ENCODE measurements at regions not wholly inside any gene's neighbourhood (a gene's known extent, or its start where the extent isn't known, plus 50 kb on each side); places are given as distances from the start of the nearest gene placed in this dataset.

GRCh38 chr15:100711516-100712021 is 109.2 kb downstream of the ASB7 start:
- 81% methylated on average over 9 of the region's 9 CpGs for WGBS
- no peak for DNase-seq (ENCODE audit: low read depth in 6 of 9, low spot score in 9 of 9)
- no peak overlapping the region for H3K27ac ChIP-seq (ENCODE audit: low read depth in 1 of 2, low read length in 1 of 2)
- no peaks in the 10 kb centered on the region for H3K27me3 ChIP-seq (ENCODE audit: control insufficient read depth in 2 of 2, insufficient read depth in 1 of 2, low read length in 1 of 2)
- H3K9me3 ChIP-seq (ENCODE audit: control insufficient read depth in 2 of 2, insufficient read depth in 1 of 2, low read length in 1 of 2) = peaks cover 0 to 8% of the 10 kb centered on the region in 2 donors
- H3K36me3 ChIP-seq (ENCODE audit: control insufficient read depth in 2 of 2, insufficient read depth in 2 of 2, low read length in 1 of 2) = no peaks in the 10 kb centered on the region
- H3K4me1 ChIP-seq (ENCODE audit: control insufficient read depth in 2 of 2, insufficient read depth in 2 of 2, low read length in 2 of 2) = no peaks in the 10 kb centered on the region
- H3K4me3 ChIP-seq (ENCODE audit: low read length in 2 of 2) = no peak overlapping the region

- WGBS = 92% methylated on average over 8 of the region's 8 CpGs
These were observed 109.8 kb downstream of the ASB7 start for GRCh38 chr15:100712226-100712625.

GRCh38 chr15:100713163-100713867 is 110.9 kb downstream of the ASB7 start:
- DNase-seq (ENCODE audit: low read depth in 6 of 9, low spot score in 9 of 9) = no peak
- Histone ChIP-seq H3K36me3 (ENCODE audit: control insufficient read depth in 2 of 2, insufficient read depth in 2 of 2, low read length in 1 of 2) (no peaks in the 10 kb centered on the region), H3K4me1 (ENCODE audit: control insufficient read depth in 2 of 2, insufficient read depth in 2 of 2, low read length in 2 of 2) (no peaks in the 10 kb centered on the region), H3K27ac (ENCODE audit: low read depth in 1 of 2, low read length in 1 of 2) (no peak overlapping the region), H3K9me3 (ENCODE audit: control insufficient read depth in 2 of 2, insufficient read depth in 1 of 2, low read length in 1 of 2) (peaks cover 0 to 8% of the 10 kb centered on the region in 2 donors), H3K27me3 (ENCODE audit: control insufficient read depth in 2 of 2, insufficient read depth in 1 of 2, low read length in 1 of 2) (no peaks in the 10 kb centered on the region), H3K4me3 (ENCODE audit: low read length in 2 of 2) (no peak overlapping the region)
- WGBS = 90% methylated on average over 22 of the region's 22 CpGs

More at GRCh38 chr15:100712226-100712625, 109.8 kb downstream of the ASB7 start:
- peaks cover 0 to 8% of the 10 kb centered on the region in 2 donors for H3K9me3 ChIP-seq (ENCODE audit: control insufficient read depth in 2 of 2, insufficient read depth in 1 of 2, low read length in 1 of 2)
- H3K4me3 ChIP-seq (ENCODE audit: low read length in 2 of 2) = no peak overlapping the region
- H3K27me3 ChIP-seq (ENCODE audit: control insufficient read depth in 2 of 2, insufficient read depth in 1 of 2, low read length in 1 of 2) = no peaks in the 10 kb centered on the region
- no peak overlapping the region for H3K27ac ChIP-seq (ENCODE audit: low read depth in 1 of 2, low read length in 1 of 2)
- no peak for DNase-seq (ENCODE audit: low read depth in 6 of 9, low spot score in 9 of 9)
- H3K4me1 ChIP-seq (ENCODE audit: control insufficient read depth in 2 of 2, insufficient read depth in 2 of 2, low read length in 2 of 2) = no peaks in the 10 kb centered on the region
- H3K36me3 ChIP-seq (ENCODE audit: control insufficient read depth in 2 of 2, insufficient read depth in 2 of 2, low read length in 1 of 2) = no peaks in the 10 kb centered on the region

- Histone ChIP-seq H3K27me3 (ENCODE audit: control insufficient read depth in 2 of 2, insufficient read depth in 1 of 2, low read length in 1 of 2) (no peaks in the 10 kb centered on the region), H3K36me3 (ENCODE audit: control insufficient read depth in 2 of 2, insufficient read depth in 2 of 2, low read length in 1 of 2) (no peaks in the 10 kb centered on the region), H3K4me3 (ENCODE audit: low read length in 2 of 2) (no peak overlapping the region), H3K4me1 (ENCODE audit: control insufficient read depth in 2 of 2, insufficient read depth in 2 of 2, low read length in 2 of 2) (no peaks in the 10 kb centered on the region), H3K27ac (ENCODE audit: low read depth in 1 of 2, low read length in 1 of 2) (no peak overlapping the region), H3K9me3 (ENCODE audit: control insufficient read depth in 2 of 2, insufficient read depth in 1 of 2, low read length in 1 of 2) (peaks cover 0 to 8% of the 10 kb centered on the region in 2 donors)
- no peak for DNase-seq (ENCODE audit: low read depth in 6 of 9, low spot score in 9 of 9)
- 91% methylated on average over 13 of the region's 13 CpGs for WGBS
These were observed 111.8 kb downstream of the ASB7 start for GRCh38 chr15:100714034-100714748.

- no peak for DNase-seq (ENCODE audit: low read depth in 6 of 9, low spot score in 9 of 9)
- no peaks in the 10 kb centered on the region for H3K36me3 ChIP-seq (ENCODE audit: control insufficient read depth in 2 of 2, insufficient read depth in 2 of 2, low read length in 1 of 2)
- H3K9me3 ChIP-seq (ENCODE audit: control insufficient read depth in 2 of 2, insufficient read depth in 1 of 2, low read length in 1 of 2) = peaks cover 0 to 7% of the 10 kb centered on the region in 2 donors
- 90% methylated on average over 14 of the region's 14 CpGs for WGBS
- no peaks in the 10 kb centered on the region for H3K4me1 ChIP-seq (ENCODE audit: control insufficient read depth in 2 of 2, insufficient read depth in 2 of 2, low read length in 2 of 2)
- no peak overlapping the region for H3K27ac ChIP-seq (ENCODE audit: low read depth in 1 of 2, low read length in 1 of 2)
- no peaks in the 10 kb centered on the region for H3K27me3 ChIP-seq (ENCODE audit: control insufficient read depth in 2 of 2, insufficient read depth in 1 of 2, low read length in 1 of 2)
- no peak overlapping the region for H3K4me3 ChIP-seq (ENCODE audit: low read length in 2 of 2)
These were observed 112.5 kb downstream of the ASB7 start for GRCh38 chr15:100714749-100715342.

- Histone ChIP-seq H3K27ac (ENCODE audit: low read depth in 1 of 2, low read length in 1 of 2) (no peak overlapping the region), H3K4me3 (ENCODE audit: low read length in 2 of 2) (no peak overlapping the region), H3K27me3 (ENCODE audit: control insufficient read depth in 2 of 2, insufficient read depth in 1 of 2, low read length in 1 of 2) (no peaks in the 10 kb centered on the region), H3K36me3 (ENCODE audit: control insufficient read depth in 2 of 2, insufficient read depth in 2 of 2, low read length in 1 of 2) (no peaks in the 10 kb centered on the region), H3K4me1 (ENCODE audit: control insufficient read depth in 2 of 2, insufficient read depth in 2 of 2, low read length in 2 of 2) (no peaks in the 10 kb centered on the region), H3K9me3 (ENCODE audit: control insufficient read depth in 2 of 2, insufficient read depth in 1 of 2, low read length in 1 of 2) (no peaks in the 10 kb centered on the region)
- DNase-seq (ENCODE audit: low read depth in 6 of 9, low spot score in 9 of 9) = no peak
- 92% methylated on average over 17 of the region's 17 CpGs for WGBS
These were observed 113.4 kb downstream of the ASB7 start for GRCh38 chr15:100715571-100716455.

GRCh38 chr15:100716456-100717085 is 114.2 kb downstream of the ASB7 start:
- DNase-seq (ENCODE audit: low read depth in 6 of 9, low spot score in 9 of 9) = no peak

GRCh38 chr15:100717596-100717995 is 115.2 kb downstream of the ASB7 start:
- Histone ChIP-seq H3K27me3 (ENCODE audit: control insufficient read depth in 2 of 2, insufficient read depth in 1 of 2, low read length in 1 of 2) (no peaks in the 10 kb centered on the region), H3K4me3 (ENCODE audit: low read length in 2 of 2) (no peak overlapping the region), H3K4me1 (ENCODE audit: control insufficient read depth in 2 of 2, insufficient read depth in 2 of 2, low read length in 2 of 2) (no peaks in the 10 kb centered on the region), H3K27ac (ENCODE audit: low read depth in 1 of 2, low read length in 1 of 2) (no peak overlapping the region), H3K36me3 (ENCODE audit: control insufficient read depth in 2 of 2, insufficient read depth in 2 of 2, low read length in 1 of 2) (no peaks in the 10 kb centered on the region), H3K9me3 (ENCODE audit: control insufficient read depth in 2 of 2, insufficient read depth in 1 of 2, low read length in 1 of 2) (no peaks in the 10 kb centered on the region)
- no peak for DNase-seq (ENCODE audit: low read depth in 6 of 9, low spot score in 9 of 9)
- 91% methylated on average over 2 of the region's 2 CpGs for WGBS

More at GRCh38 chr15:100716456-100717085, 114.2 kb downstream of the ASB7 start:
- WGBS = 97% methylated on average over 10 of the region's 10 CpGs
- no peaks in the 10 kb centered on the region for H3K27me3 ChIP-seq (ENCODE audit: control insufficient read depth in 2 of 2, insufficient read depth in 1 of 2, low read length in 1 of 2)
- no peak overlapping the region for H3K4me3 ChIP-seq (ENCODE audit: low read length in 2 of 2)
- no peaks in the 10 kb centered on the region for H3K9me3 ChIP-seq (ENCODE audit: control insufficient read depth in 2 of 2, insufficient read depth in 1 of 2, low read length in 1 of 2)
- H3K27ac ChIP-seq (ENCODE audit: low read depth in 1 of 2, low read length in 1 of 2) = no peak overlapping the region
- H3K36me3 ChIP-seq (ENCODE audit: control insufficient read depth in 2 of 2, insufficient read depth in 2 of 2, low read length in 1 of 2) = no peaks in the 10 kb centered on the region
- no peaks in the 10 kb centered on the region for H3K4me1 ChIP-seq (ENCODE audit: control insufficient read depth in 2 of 2, insufficient read depth in 2 of 2, low read length in 2 of 2)

Data from thymus (tissue), 11 donors.